Daoy (cell line): ENCODE measurements at regions not wholly inside any gene's neighbourhood (a gene's known extent, or its start where the extent isn't known, plus 50 kb on each side); places are given as distances from the start of the nearest gene placed in this dataset.

Experiments
- DNase-seq: peaks from one replicate; pipeline ENCODE4 v3.0.0-alpha.2; 2015; ENCODE audit warnings: low read depth

GRCh38 chr12:111174961-111175345, 193.9 kb downstream of the PHETA1 start:
- no peak for DNase-seq

GRCh38 chr12:111174251-111174960, 194.5 kb downstream of the PHETA1 start:
- DNase-seq: no peak

- no peak for DNase-seq
These were observed 195.1 kb downstream of the PHETA1 start for GRCh38 chr12:111173836-111174235.

GRCh38 chr12:111173391-111173790, 195.5 kb downstream of the PHETA1 start:
- DNase-seq: no peak

- no peak for DNase-seq
These were observed 196.1 kb downstream of the PHETA1 start for GRCh38 chr12:111172786-111173185.

- no peak for DNase-seq
These were observed 197.1 kb downstream of the PHETA1 start for GRCh38 chr12:111171832-111172231.

GRCh38 chr12:111171345-111171744, 197.6 kb downstream of the PHETA1 start:
- DNase-seq: no peak

GRCh38 chr12:111170543-111170942, 198.4 kb downstream of the PHETA1 start:
- DNase-seq: no peak

- DNase-seq: no peak
These were observed 199.4 kb downstream of the PHETA1 start for GRCh38 chr12:111169456-111169855.

GRCh38 chr12:111169032-111169431, 199.9 kb downstream of the PHETA1 start:
- no peak for DNase-seq

- no peak for DNase-seq
These were observed 200.6 kb downstream of the PHETA1 start for GRCh38 chr12:111168009-111168900.

GRCh38 chr12:111166779-111167540, 201.9 kb downstream of the PHETA1 start:
- DNase-seq: no peak

- DNase-seq: no peak
These were observed 203.9 kb downstream of the PHETA1 start for GRCh38 chr12:111164833-111165525.

GRCh38 chr12:111163422-111163821, 205.5 kb downstream of the PHETA1 start:
- peak; percentile 44 for DNase-seq

- no peak for DNase-seq
These were observed 207.0 kb downstream of the PHETA1 start for GRCh38 chr12:111161898-111162297.

GRCh38 chr12:111160350-111161241, 208.3 kb downstream of the PHETA1 start:
- DNase-seq: peak; percentile 42

GRCh38 chr12:111158992-111159391, 209.9 kb downstream of the PHETA1 start:
- DNase-seq: no peak

- DNase-seq: no peak
These were observed 211.4 kb downstream of the PHETA1 start for GRCh38 chr12:111157486-111157885.

GRCh38 chr12:111156304-111156703, 212.6 kb downstream of the PHETA1 start:
- DNase-seq: no peak

GRCh38 chr12:111155521-111155920, 213.4 kb downstream of the PHETA1 start:
- DNase-seq: no peak

GRCh38 chr12:111155020-111155419, 213.9 kb downstream of the PHETA1 start:
- DNase-seq: no peak
